PFSK-1 (cell line): ENCODE measurements at regions not wholly inside any gene's neighbourhood (a gene's known extent, or its start where the extent isn't known, plus 50 kb on each side); places are given as distances from the start of the nearest gene placed in this dataset.

ENCODE experiments used
- SIN3A ChIP-seq: IDR thresholded peaks from 2 replicates; pipeline ENCODE4 v1.6.1; 2012; ENCODE audit warnings: mild to moderate bottlenecking, low read length, moderate library complexity, borderline replicate concordance; ENCODE audit not compliant: insufficient read depth
- TAF1 ChIP-seq: IDR thresholded peaks from 2 replicates; pipeline ENCODE4 v1.6.1; 2012; ENCODE audit warnings: low read length, control low read depth, borderline replicate concordance; ENCODE audit not compliant: insufficient read depth

DNA sequence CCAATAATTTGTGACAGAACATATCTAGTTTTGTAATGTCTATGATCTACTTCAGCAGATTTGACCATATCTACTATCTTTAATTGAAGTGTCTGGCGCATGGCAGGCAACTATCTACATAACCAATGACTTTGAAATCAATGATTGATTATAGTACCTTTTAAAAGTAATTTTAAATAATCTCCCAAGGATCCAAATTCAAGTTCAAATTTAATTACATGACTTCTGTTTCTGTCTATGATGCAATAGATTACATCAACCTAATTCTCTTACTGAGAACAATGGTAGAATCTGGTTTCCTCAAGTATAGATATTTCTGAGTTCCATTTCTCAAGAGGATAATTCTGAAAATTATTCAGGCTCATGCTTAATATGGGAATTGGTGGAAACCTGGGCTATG lies 177.4 kb upstream of the IL15 start:
- no peak for TF ChIP-seq TAF1
- TF ChIP-seq SIN3A, result no peak
